ENCODE measurements at regions not wholly inside any gene's neighbourhood (a gene's known extent, or its start where the extent isn't known, plus 50 kb on each side); places are given as distances from the start of the nearest gene placed in this dataset.

- no peak for DNase-seq (ENCODE audit: low read depth in 2 of 2)
Measured at GRCh38 chr3:143207338-143207961, 87.9 kb downstream of the CHST2 start.

GRCh38 chr3:143208976-143209714 is 89.6 kb downstream of the CHST2 start:
- no peak for DNase-seq (ENCODE audit: low read depth in 2 of 2)

- DNase-seq (ENCODE audit: low read depth in 2 of 2): no peak
Measured at GRCh38 chr3:143209715-143210059, 90.1 kb downstream of the CHST2 start.

GRCh38 chr3:143210141-143210540 is 90.6 kb downstream of the CHST2 start:
- no peak for DNase-seq (ENCODE audit: low read depth in 2 of 2)

GRCh38 chr3:143215059-143215458 is 95.5 kb downstream of the CHST2 start:
- no peak for DNase-seq (ENCODE audit: low read depth in 2 of 2)

All from dermis microvascular lymphatic vessel endothelial cell (primary cell).